Trophoblast cell (in vitro differentiated cells and primary cell): ENCODE measurements at regions not wholly inside any gene's neighbourhood (a gene's known extent, or its start where the extent isn't known, plus 50 kb on each side); places are given as distances from the start of the nearest gene placed in this dataset.

ENCODE experiments used
- DNase-seq, 2 donors: peaks; one replicate each; pipeline ENCODE4 v3.0.0-alpha.2; 2016
- H2AFZ ChIP-seq: 2 replicates; pipeline ENCODE4 v1.6.1; 2013; ENCODE audit warnings: low read length, moderate library complexity, mild to moderate bottlenecking; ENCODE audit not compliant: insufficient read depth, poor library complexity
- H2AK5ac ChIP-seq: 2 replicates; pipeline ENCODE4 v1.6.1; 2013; ENCODE audit warnings: mild to moderate bottlenecking, low read length
- H2BK120ac ChIP-seq: 2 replicates; pipeline ENCODE4 v1.6.1; 2013; ENCODE audit warnings: low read length, mild to moderate bottlenecking, moderate library complexity; ENCODE audit not compliant: insufficient read depth, poor library complexity
- H2BK12ac ChIP-seq: 2 replicates; pipeline ENCODE4 v1.6.1; 2013; ENCODE audit warnings: mild to moderate bottlenecking, low read length, moderate library complexity
- H2BK5ac ChIP-seq: 2 replicates; pipeline ENCODE4 v1.6.1; 2013; ENCODE audit warnings: low read length, low read depth, moderate library complexity, mild to moderate bottlenecking; ENCODE audit not compliant: poor library complexity
- H3K14ac ChIP-seq: 2 replicates; pipeline ENCODE4 v1.6.1; 2013; ENCODE audit warnings: mild to moderate bottlenecking, low read length
- H3K18ac ChIP-seq: 2 replicates; pipeline ENCODE4 v1.6.1; 2013; ENCODE audit warnings: mild to moderate bottlenecking, low read length
- H3K23ac ChIP-seq: 2 replicates; pipeline ENCODE4 v1.6.1; 2013; ENCODE audit warnings: low read length
- H3K27ac ChIP-seq: 2 replicates; pipeline ENCODE4 v1.5.1; 2013; ENCODE audit warnings: low read depth, mild to moderate bottlenecking, inconsistent platforms, low read length, moderate library complexity
- H3K27me3 ChIP-seq: 2 replicates; pipeline ENCODE4 v1.6.1; 2013; ENCODE audit warnings: inconsistent platforms, mild to moderate bottlenecking, low read length, moderate library complexity; ENCODE audit not compliant: insufficient read depth
- H3K36me3 ChIP-seq, 2 experiments: 1 replicate in 1 of 2; 2 replicates in 1 of 2; pipeline ENCODE4 v1.6.1; 2013; ENCODE audit warnings: low read length in 2 of 2, mild to moderate bottlenecking in 2 of 2, moderate library complexity in 1 of 2; ENCODE audit not compliant: insufficient read depth in 2 of 2, control insufficient read depth in 1 of 2
- H3K4ac ChIP-seq: 2 replicates; pipeline ENCODE4 v1.6.1; 2013; ENCODE audit warnings: low read depth, mild to moderate bottlenecking, low read length, moderate library complexity
- H3K4me1 ChIP-seq, 2 experiments: 1 replicate in 1 of 2; 2 replicates in 1 of 2; pipeline ENCODE4 v1.6.1; 2013; ENCODE audit warnings: low read length in 2 of 2, mild to moderate bottlenecking in 2 of 2, moderate library complexity in 1 of 2; ENCODE audit not compliant: insufficient read depth in 2 of 2, control insufficient read depth in 1 of 2
- H3K4me2 ChIP-seq: 2 replicates; pipeline ENCODE4 v1.6.1; 2013; ENCODE audit warnings: inconsistent platforms, mild to moderate bottlenecking, low read length, moderate library complexity
- H3K4me3 ChIP-seq: 2 replicates; pipeline ENCODE4 v1.5.1; 2013; ENCODE audit warnings: mild to moderate bottlenecking, low read depth, low read length, inconsistent platforms
- H3K79me1 ChIP-seq: one replicate; pipeline ENCODE4 v1.6.1; 2013; ENCODE audit warnings: low read length
- H3K79me2 ChIP-seq: 2 replicates; pipeline ENCODE4 v1.6.1; 2013; ENCODE audit warnings: low read length, mild to moderate bottlenecking; ENCODE audit not compliant: control insufficient read depth, insufficient read depth, poor library complexity
- H3K9ac ChIP-seq: 2 replicates; pipeline ENCODE4 v1.6.1; 2013; ENCODE audit warnings: mild to moderate bottlenecking, low read length
- H3K9me3 ChIP-seq: 2 replicates; pipeline ENCODE4 v1.6.1; 2013; ENCODE audit warnings: low read depth, mild to moderate bottlenecking, control low read depth, inconsistent platforms, low read length; ENCODE audit not compliant: insufficient read depth
- H4K12ac ChIP-seq: 2 replicates; pipeline ENCODE4 v1.6.1; 2013; ENCODE audit warnings: low read depth, mild to moderate bottlenecking, low read length, moderate library complexity
- H4K8ac ChIP-seq: 2 replicates; pipeline ENCODE4 v1.6.1; 2013; ENCODE audit warnings: low read depth, mild to moderate bottlenecking, low read length, moderate library complexity
- H4K91ac ChIP-seq: one replicate; pipeline ENCODE4 v1.6.1; 2013; ENCODE audit warnings: low read depth, mild to moderate bottlenecking, low read length, moderate library complexity
- WGBS: extraction: QIAGEN DNeasy Blood & Tissue Kit; methylation state at CpG from one replicate; pipeline ENCODE4 v1.1.7; 2013; ENCODE audit warnings: missing lambda C conversion rate; ENCODE audit not compliant: insufficient read length, insufficient coverage; ENCODE audit errors: extremely low coverage; 5-methylcytosine and 5-hydroxymethylcytosine counted together

DNA sequence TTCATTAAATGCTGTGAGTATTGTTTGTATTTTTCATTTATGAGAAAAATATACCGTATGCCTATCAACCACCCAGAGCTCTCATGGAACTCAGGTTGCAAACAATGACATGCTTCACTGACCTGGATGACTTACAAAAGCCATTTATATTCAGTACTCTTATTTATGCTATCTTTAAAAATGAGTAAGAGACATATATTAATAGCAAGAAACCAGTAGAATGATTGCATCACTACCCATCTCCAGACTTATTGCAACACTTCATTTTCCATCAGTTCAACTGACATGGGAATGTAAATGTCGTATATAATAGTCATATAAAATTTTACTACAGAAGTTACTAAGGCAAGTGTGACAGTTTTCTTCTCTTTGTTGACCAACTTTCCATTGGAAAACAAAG, 69.1 kb downstream of the OTP start:
- no peak overlapping the region for H2AK5ac ChIP-seq
- no peaks in the 10 kb centered on the region for H3K9me3 ChIP-seq
- H3K36me3 ChIP-seq: no peaks in the 10 kb centered on the region
- no peak overlapping the region for H4K12ac ChIP-seq
- DNase-seq: no peak
- H2BK12ac ChIP-seq: no peak overlapping the region
- H3K4me2 ChIP-seq: no peak overlapping the region
- no CpG with 5 or more reads among the region's 2 CpGs for WGBS
- no peak overlapping the region for H3K14ac ChIP-seq
- H3K4me1 ChIP-seq: no peaks in the 10 kb centered on the region
- no peak overlapping the region for H4K8ac ChIP-seq
- no peak overlapping the region for H3K4me3 ChIP-seq
- H3K27ac ChIP-seq: no peak overlapping the region
- H3K79me1 ChIP-seq: no peaks in the 10 kb centered on the region
- H3K9ac ChIP-seq: no peak overlapping the region
- H4K91ac ChIP-seq: no peak overlapping the region
- no peaks in the 10 kb centered on the region for H3K79me2 ChIP-seq
- no peak overlapping the region for H3K23ac ChIP-seq
- H2BK5ac ChIP-seq: no peak overlapping the region
- no peak overlapping the region for H2AFZ ChIP-seq
- no peak overlapping the region for H3K4ac ChIP-seq
- H3K27me3 ChIP-seq: no peaks in the 10 kb centered on the region
- H3K18ac ChIP-seq: no peak overlapping the region
- no peak overlapping the region for H2BK120ac ChIP-seq

DNA sequence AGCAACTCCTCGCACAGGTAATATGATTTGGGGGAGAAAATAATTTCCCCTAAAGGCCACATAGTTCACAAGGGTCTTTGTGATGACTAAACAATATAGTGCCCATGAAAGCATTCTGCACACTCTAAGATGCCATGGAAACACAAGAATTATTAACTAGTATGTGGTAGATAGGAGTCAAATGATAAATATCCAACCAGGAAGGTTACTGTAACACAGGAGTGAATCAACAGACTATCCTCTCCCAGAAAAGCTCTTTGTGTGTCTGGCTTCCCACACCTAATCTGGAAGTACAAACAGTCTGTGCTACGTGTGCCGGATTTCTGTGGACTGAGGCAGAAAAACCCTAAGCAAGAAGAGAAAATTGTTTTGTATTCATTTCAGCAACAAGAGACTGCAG, 70.0 kb downstream of the OTP start:
- Histone ChIP-seq H3K27ac (no peak overlapping the region), H3K36me3 (no peaks in the 10 kb centered on the region)

DNA sequence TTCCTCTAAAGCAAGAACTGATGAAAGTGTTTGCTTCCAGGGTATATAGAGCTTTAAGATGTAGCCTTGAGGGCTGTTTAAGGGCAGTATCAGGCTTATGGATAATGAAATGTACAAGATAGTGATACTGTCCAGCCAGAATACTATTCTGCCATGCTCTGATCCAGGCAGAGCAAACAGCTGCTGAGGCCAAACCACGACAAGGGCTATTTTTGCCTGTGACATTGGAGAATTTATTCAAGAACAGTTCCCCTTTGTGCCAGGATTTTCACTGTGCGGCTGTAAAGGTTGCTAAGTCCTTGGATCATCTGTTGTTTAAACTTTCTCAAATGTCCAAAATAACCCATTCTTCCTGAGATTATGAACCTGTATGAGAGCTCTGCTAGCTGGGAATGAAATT, 70.4 kb downstream of the OTP start:
- no peak overlapping the region for H3K27ac ChIP-seq
- no peak overlapping the region for H3K4me3 ChIP-seq
- no peak overlapping the region for H2BK12ac ChIP-seq
- H2AK5ac ChIP-seq: no peak overlapping the region
- no peak overlapping the region for H4K8ac ChIP-seq
- no peak overlapping the region for H4K91ac ChIP-seq
- no peak overlapping the region for H3K4ac ChIP-seq
- H3K27me3 ChIP-seq: no peaks in the 10 kb centered on the region
- WGBS: no CpG with 5 or more reads among the region's 2 CpGs
- no peak overlapping the region for H4K12ac ChIP-seq
- no peak overlapping the region for H3K23ac ChIP-seq
- H2AFZ ChIP-seq: no peak overlapping the region
- H3K79me1 ChIP-seq: no peaks in the 10 kb centered on the region
- H3K18ac ChIP-seq: no peak overlapping the region
- no peaks in the 10 kb centered on the region for H3K9me3 ChIP-seq
- H3K9ac ChIP-seq: no peak overlapping the region
- H2BK120ac ChIP-seq: no peak overlapping the region
- H2BK5ac ChIP-seq: no peak overlapping the region
- no peaks in the 10 kb centered on the region for H3K79me2 ChIP-seq
- no peaks in the 10 kb centered on the region for H3K4me1 ChIP-seq
- no peak overlapping the region for H3K14ac ChIP-seq
- no peak overlapping the region for H3K4me2 ChIP-seq
- no peaks in the 10 kb centered on the region for H3K36me3 ChIP-seq
- no peak for DNase-seq

More for the DNA sequence above, 70.0 kb downstream of the OTP start:
- H2BK12ac ChIP-seq: no peak overlapping the region
- no peak overlapping the region for H2AFZ ChIP-seq
- no peak overlapping the region for H4K91ac ChIP-seq
- WGBS: no CpG with 5 or more reads among the region's 3 CpGs
- no peaks in the 10 kb centered on the region for H3K79me1 ChIP-seq
- no peak overlapping the region for H3K9ac ChIP-seq
- no peak overlapping the region for H3K18ac ChIP-seq
- H3K14ac ChIP-seq: no peak overlapping the region
- DNase-seq: no peak
- H4K8ac ChIP-seq: no peak overlapping the region
- no peak overlapping the region for H2BK5ac ChIP-seq
- no peak overlapping the region for H3K4me3 ChIP-seq
- H3K9me3 ChIP-seq: no peaks in the 10 kb centered on the region
- no peaks in the 10 kb centered on the region for H3K27me3 ChIP-seq
- no peak overlapping the region for H2BK120ac ChIP-seq
- no peaks in the 10 kb centered on the region for H3K79me2 ChIP-seq
- no peak overlapping the region for H3K4me2 ChIP-seq
- H3K4ac ChIP-seq: no peak overlapping the region
- H2AK5ac ChIP-seq: no peak overlapping the region
- H3K4me1 ChIP-seq: no peaks in the 10 kb centered on the region
- H3K23ac ChIP-seq: no peak overlapping the region
- no peak overlapping the region for H4K12ac ChIP-seq

DNA sequence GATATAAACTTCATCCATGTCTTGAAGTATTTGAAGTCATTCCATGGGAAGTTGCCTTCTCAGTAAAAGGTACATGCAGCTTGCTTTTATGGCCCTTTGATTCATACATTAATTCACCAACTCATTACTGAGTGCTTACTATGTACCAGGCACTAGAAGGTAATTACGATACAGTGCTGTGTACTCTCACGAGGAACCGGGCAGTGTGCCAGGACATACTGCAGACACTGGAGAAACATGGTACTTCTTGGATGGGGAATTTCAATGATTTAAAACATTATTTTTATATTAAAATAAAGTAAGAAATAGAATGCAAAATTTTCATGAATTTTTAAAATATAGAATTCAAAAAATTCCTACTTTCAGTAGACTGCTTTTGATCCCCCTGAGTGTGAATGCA, 71.4 kb upstream of the WDR41 start:
- H2BK120ac ChIP-seq: no peak overlapping the region
- DNase-seq: no peak
- WGBS: no CpG with 5 or more reads among the region's 3 CpGs
- no peak overlapping the region for H2BK12ac ChIP-seq
- no peak overlapping the region for H3K14ac ChIP-seq
- H2AFZ ChIP-seq: no peak overlapping the region
- no peak overlapping the region for H4K91ac ChIP-seq
- no peak overlapping the region for H2BK5ac ChIP-seq
- no peak overlapping the region for H3K4me2 ChIP-seq
- H3K4me1 ChIP-seq: no peaks in the 10 kb centered on the region
- no peak overlapping the region for H3K27ac ChIP-seq
- no peak overlapping the region for H3K18ac ChIP-seq
- no peaks in the 10 kb centered on the region for H3K9me3 ChIP-seq
- no peaks in the 10 kb centered on the region for H3K36me3 ChIP-seq
- no peak overlapping the region for H3K4ac ChIP-seq
- H3K4me3 ChIP-seq: no peak overlapping the region
- no peaks in the 10 kb centered on the region for H3K79me2 ChIP-seq
- no peak overlapping the region for H4K12ac ChIP-seq
- H3K27me3 ChIP-seq: no peaks in the 10 kb centered on the region
- H4K8ac ChIP-seq: no peak overlapping the region
- no peak overlapping the region for H3K9ac ChIP-seq
- no peak overlapping the region for H3K23ac ChIP-seq
- no peak overlapping the region for H2AK5ac ChIP-seq
- no peaks in the 10 kb centered on the region for H3K79me1 ChIP-seq
